NCI-H524 (cell line): ENCODE measurements at regions not wholly inside any gene's neighbourhood (a gene's known extent, or its start where the extent isn't known, plus 50 kb on each side); places are given as distances from the start of the nearest gene placed in this dataset.
A peak's percentile ranks its signal among the peaks of the same experiment; 100 is the strongest.

Source experiments
- DNase-seq, 2 experiments: peaks; one replicate each; lab custom pipeline; 2025; lab: John Stamatoyannopoulos, UW

- no peak for DNase-seq
These were observed 157.3 kb downstream of the TBXT start for GRCh38 chr6:166010136-166010960.

DNA sequence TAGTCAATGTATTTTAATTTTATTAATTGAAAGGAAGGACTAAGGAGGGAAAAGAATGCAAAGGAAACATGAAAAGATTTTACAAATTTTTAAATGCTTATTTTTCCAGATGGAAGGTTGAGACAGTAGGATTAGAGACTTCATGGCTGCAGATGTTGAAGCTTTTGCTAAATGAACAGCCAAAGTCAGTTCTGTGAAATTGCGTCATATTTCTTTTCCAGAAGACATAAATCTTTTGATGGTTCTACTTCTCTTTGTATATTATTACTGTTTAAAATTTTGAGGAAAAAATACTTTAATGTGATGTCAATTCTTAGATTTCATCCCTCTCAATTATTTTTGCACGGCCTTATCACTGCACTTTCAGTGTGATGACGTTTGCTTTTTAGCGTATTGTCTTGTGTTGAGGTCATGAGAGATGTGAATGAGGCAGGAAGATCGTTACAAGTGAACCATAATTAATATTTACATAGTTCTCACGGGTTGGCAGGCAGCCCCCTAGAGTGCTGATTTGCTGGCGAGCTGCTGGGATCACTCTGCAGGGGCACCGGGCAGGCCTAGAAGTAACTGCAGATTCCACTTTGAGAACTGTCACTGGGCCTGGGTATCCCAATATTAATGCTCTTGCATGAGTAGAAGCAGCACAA, 158.1 kb downstream of the TBXT start:
- no peak for DNase-seq

DNA sequence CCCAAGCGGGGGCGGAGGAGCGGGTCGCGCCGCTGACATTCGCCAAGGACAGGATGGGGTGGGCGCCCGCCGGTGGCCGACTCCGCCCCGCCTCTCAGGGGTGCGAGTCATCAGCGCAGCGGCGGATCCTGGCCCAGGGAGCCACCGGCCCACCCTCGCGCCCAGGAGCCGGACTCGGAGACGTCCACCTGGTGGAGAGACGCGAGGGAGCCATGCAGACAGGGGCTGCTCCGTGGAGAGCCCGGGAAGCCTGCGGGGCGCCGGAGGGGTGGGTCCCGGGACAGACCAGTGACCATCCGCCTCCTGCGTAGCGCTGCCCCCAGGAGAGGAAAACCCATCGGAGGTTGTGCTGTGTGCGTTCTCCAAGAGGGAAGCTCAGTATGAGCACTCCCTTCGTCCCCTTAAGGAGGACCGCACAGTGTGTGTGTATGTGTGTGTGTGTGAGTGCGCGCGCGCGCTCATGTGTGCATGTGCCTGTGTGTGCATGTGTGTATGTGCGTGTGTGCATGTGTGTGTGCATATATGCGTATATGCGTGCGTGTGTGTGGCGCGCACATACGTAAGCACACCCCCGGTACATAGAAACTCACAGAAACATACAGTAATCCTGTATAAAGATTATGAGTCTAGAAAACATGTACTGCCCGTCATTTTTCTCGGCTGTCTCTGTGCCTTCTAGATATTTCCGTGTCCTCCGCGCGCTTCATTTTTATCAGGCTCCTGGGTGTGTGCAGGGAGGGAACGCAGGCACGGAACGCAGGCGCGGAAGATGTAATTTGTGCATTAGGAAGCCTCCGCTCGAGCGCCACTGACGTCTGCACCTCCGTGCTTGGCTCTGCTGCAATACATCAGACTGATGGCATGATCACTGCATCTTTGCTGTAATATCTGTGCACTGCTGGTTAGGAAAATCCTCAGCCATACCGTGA, 158.9 kb downstream of the TBXT start:
- DNase-seq = peak in 1 of 2 experiments; percentile 69

GRCh38 chr6:166007349-166008263, 160.0 kb downstream of the TBXT start:
- DNase-seq = peak in 1 of 2 experiments; percentile 48

- no peak for DNase-seq
These were observed 160.8 kb downstream of the TBXT start for GRCh38 chr6:166006900-166007301.

DNA sequence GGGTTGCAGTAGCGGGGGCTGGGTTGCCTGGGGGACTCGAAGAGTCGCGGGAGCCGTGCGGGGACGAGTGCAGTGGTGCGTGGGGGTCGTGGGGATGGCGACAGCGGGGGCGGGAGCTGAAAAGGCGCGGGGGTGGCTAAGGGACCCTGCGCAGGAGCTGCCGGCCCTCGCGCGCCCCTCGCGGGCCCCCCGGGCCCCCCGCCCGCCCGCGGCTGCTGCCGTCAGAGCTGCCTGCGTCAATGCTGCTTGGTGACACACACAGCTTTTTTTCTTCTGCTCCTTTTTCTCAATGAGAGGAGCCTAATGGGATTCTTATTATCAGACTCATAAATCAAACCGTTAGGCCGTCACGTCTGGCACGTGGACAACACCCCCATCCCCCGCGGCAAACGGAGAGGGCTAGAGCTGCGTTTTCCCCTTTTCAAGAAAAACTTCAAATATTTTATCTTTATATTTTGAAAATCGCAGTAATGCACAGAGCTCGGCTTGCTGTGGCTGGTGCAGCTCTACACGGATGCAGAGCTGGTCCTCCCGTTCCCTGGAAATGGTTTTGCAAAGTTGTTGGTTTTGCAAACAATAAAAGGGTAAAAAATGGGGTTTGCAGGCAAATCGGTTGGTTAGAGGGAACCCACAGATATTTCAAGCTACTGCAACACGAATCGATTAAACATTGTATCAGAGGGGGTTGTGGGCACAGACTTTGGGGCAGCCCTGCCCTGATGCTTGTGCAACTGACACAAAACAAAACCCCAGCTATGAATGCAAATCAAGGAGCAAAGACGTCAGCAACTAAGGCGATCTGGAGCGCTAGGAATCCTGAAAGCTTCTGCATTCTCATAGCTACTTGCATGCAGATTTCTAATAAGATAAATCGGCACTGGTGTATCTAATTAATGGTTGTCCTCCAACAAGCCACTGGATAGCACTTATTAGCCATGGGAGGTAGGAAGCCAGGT, 161.4 kb downstream of the TBXT start:
- peak in 1 of 2 experiments; percentile 81 for DNase-seq

- peak in 1 of 2 experiments; percentile 43 for DNase-seq
These were observed 162.2 kb downstream of the TBXT start for GRCh38 chr6:166005401-166005943.

GRCh38 chr6:166004876-166005275, 162.8 kb downstream of the TBXT start:
- no peak for DNase-seq

GRCh38 chr6:166004471-166004870, 163.2 kb downstream of the TBXT start:
- no peak for DNase-seq

GRCh38 chr6:166003569-166003968, 164.1 kb downstream of the TBXT start:
- no peak for DNase-seq

GRCh38 chr6:166001359-166001758, 166.3 kb downstream of the TBXT start:
- no peak for DNase-seq

DNA sequence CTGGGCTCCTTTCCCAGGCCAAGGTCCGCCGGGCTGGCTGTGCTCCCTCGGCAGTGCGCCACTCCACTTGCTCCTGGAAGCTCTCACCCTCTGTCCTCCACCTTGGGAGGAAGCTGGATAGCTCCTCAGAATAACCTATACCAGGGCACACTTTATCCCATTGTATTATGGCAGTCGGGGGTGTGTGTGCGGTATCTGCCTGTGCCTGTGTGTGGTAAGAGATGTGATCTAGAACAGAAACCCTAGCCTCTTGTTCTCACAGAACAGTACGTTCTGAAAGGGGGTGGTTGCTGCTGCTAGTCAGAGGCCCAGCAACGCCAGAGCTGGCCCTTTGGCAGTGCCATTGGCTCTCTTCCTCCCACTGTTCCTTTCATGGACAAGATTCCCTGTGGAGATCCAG, 168.4 kb downstream of the TBXT start:
- no peak for DNase-seq

DNA sequence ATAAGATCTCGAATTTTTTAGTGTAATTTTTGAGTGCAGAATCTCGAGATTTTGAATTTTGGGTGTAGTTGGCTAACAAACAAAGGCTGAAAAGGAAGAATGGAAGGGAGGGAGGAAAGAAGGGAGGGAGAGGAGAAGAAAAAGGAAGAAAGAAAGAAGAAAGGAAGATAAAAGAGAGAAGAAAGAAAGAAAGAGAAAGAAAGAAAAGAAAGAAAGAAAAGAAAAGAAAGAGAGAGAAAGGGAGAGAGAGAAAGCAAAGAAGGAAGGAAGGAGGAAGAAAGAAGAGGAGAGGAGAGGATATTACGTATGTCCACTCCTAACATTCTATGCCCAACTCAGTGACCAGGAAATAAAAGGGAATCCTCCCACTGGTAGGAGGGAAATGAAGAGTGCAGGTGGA, 169.6 kb downstream of the TBXT start:
- no peak for DNase-seq

GRCh38 chr6:165991341-165991740, 176.3 kb downstream of the TBXT start:
- DNase-seq = no peak

DNA sequence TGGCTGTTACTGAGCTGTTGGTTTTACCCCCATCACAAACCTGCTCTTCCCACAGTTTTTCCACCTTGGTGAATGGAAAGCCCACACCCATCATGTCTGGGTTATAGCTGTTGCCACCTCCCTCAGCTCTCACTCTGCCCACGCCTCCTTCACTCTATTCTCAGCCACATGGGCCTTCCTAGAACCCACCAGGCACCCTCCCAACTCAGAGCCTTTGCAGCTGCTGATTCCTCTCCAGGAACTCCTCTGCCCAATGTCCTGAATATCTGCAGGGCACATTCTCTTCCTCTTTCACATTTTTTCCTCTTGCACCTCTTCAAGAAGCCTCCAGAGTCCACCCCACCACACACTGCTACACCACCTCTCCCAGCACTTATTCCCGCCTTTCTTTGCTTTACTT, 177.4 kb downstream of the TBXT start:
- DNase-seq = no peak

- DNase-seq = peak in 1 of 2 experiments; percentile 40
These were observed 178.7 kb downstream of the TBXT start for GRCh38 chr6:165988757-165989456.

DNA sequence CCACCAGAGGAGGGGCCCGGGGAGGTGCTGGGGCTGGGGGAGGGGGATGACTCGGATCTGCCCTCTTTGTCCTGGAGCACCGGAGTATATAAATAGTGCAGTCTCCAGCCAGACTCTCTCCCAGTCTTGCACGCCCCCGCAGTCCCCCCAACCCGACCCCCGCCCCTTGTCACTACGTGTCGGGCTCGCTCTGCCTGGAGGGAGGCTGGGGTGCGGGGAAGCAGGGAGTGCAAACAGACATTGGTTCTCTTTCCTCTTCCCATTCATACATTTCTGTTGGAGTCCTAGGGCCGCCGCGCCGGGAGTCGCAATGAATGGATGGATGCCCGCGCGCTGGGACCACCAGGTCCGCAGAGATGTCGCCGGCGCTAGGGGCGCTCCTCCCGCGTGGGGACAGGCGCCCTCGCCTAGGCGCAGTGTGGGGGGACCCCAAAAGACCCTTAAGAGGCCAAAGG, 179.3 kb downstream of the TBXT start:
- peak in 1 of 2 experiments; percentile 26 for DNase-seq

- peak in 1 of 2 experiments; percentile 29 for DNase-seq
These were observed 180.0 kb downstream of the TBXT start for GRCh38 chr6:165987483-165988301.
